ENCODE measurements at regions not wholly inside any gene's neighbourhood (a gene's known extent, or its start where the extent isn't known, plus 50 kb on each side); places are given as distances from the start of the nearest gene placed in this dataset.

- TF ChIP-seq CTCF (IDR thresholded peaks at IDR 0.05; ENCODE audit: poor library complexity) = no peak
- no peak for TF ChIP-seq EZH2 (IDR thresholded peaks at IDR 0.05; ENCODE audit: borderline replicate concordance)
- no peak for TF ChIP-seq EZH2phosphoT487 (IDR thresholded peaks at IDR 0.05; ENCODE audit: low read depth, severe bottlenecking, unreplicated experiment)
These were observed 59.8 kb upstream of the C14orf180 start for GRCh38 chr14:104519721-104520120.
